HG03025 (cell line): ENCODE measurements at regions not wholly inside any gene's neighbourhood (a gene's known extent, or its start where the extent isn't known, plus 50 kb on each side); places are given as distances from the start of the nearest gene placed in this dataset.
"Not testable (repeated sequence)": the region's sequence is repeated elsewhere in the genome, so short reads cannot be mapped to it uniquely, and the experiment has no call there.

Source experiments
- ATAC-seq: cut with Tn5 transposase; IDR thresholded peaks from one replicate; pipeline ENCODE4 v1.9.1; 2021; ENCODE audit warnings: mild to moderate bottlenecking, moderate library complexity; ENCODE audit not compliant: unreplicated experiment, low FRiP score

- no peak for ATAC-seq
Measured at GRCh38 chr7:9391984-9392383, 958.6 kb downstream of the NXPH1 start.

GRCh38 chr7:9404386-9404785 lies 971.0 kb downstream of the NXPH1 start:
- not testable (repeated sequence) for ATAC-seq

GRCh38 chr7:9407816-9408215 lies 974.4 kb downstream of the NXPH1 start:
- no peak for ATAC-seq

- no peak for ATAC-seq
Measured at GRCh38 chr7:9453521-9453920, 1020.1 kb downstream of the NXPH1 start.

- no peak for ATAC-seq
Measured at GRCh38 chr7:9488555-9488954, 1055.1 kb downstream of the NXPH1 start.

GRCh38 chr7:9498303-9498702 lies 1064.9 kb downstream of the NXPH1 start:
- no peak for ATAC-seq

- ATAC-seq, result no peak
Measured at GRCh38 chr7:9502269-9502668, 1068.9 kb downstream of the NXPH1 start.

GRCh38 chr7:9504678-9505077 lies 1071.3 kb downstream of the NXPH1 start:
- no peak for ATAC-seq

GRCh38 chr7:9505516-9505915 lies 1072.1 kb downstream of the NXPH1 start:
- no peak for ATAC-seq

- no peak for ATAC-seq
Measured at GRCh38 chr7:9507290-9507689, 1073.9 kb downstream of the NXPH1 start.

- no peak for ATAC-seq
Measured at GRCh38 chr7:9516662-9517061, 1083.3 kb downstream of the NXPH1 start.

- no peak for ATAC-seq
Measured at GRCh38 chr7:9523579-9523978, 1090.2 kb downstream of the NXPH1 start.

GRCh38 chr7:9552431-9552830 lies 1119.0 kb downstream of the NXPH1 start:
- not testable (repeated sequence) for ATAC-seq

GRCh38 chr7:9557853-9558252 lies 1124.4 kb downstream of the NXPH1 start:
- ATAC-seq, result no peak

GRCh38 chr7:9575716-9576115 lies 1142.3 kb downstream of the NXPH1 start:
- no peak for ATAC-seq

GRCh38 chr7:9582824-9583223 lies 1149.4 kb downstream of the NXPH1 start:
- ATAC-seq, result no peak

GRCh38 chr7:9598411-9598810 lies 1165.0 kb downstream of the NXPH1 start:
- no peak for ATAC-seq

GRCh38 chr7:9600974-9601373 lies 1167.6 kb downstream of the NXPH1 start:
- no peak for ATAC-seq

GRCh38 chr7:9603291-9603690 lies 1169.9 kb downstream of the NXPH1 start:
- ATAC-seq, result no peak

- ATAC-seq, result no peak
Measured at GRCh38 chr7:9608560-9608959, 1175.2 kb downstream of the NXPH1 start.

- not testable (repeated sequence) for ATAC-seq
Measured at GRCh38 chr7:9620899-9621298, 1187.5 kb downstream of the NXPH1 start.

- not testable (repeated sequence) for ATAC-seq
Measured at GRCh38 chr7:9621306-9621902, 1188.0 kb downstream of the NXPH1 start.

- no peak for ATAC-seq
Measured at GRCh38 chr7:9621927-9622326, 1188.5 kb downstream of the NXPH1 start.
